Stimulated activated CD4-positive, alpha-beta T cell treated with anti-CD3 and anti-CD28 coated beads, Interleukin-1b, Interleukin-23, amount 100 ng/mL, for 24 hours (primary cell): ENCODE measurements at regions not wholly inside any gene's neighbourhood (a gene's known extent, or its start where the extent isn't known, plus 50 kb on each side); places are given as distances from the start of the nearest gene placed in this dataset.

ENCODE experiments used
- DNase-seq, 4 experiments: peaks; one replicate each; pipeline ENCODE4 v3.0.0-alpha.2; 2020; ENCODE audit warnings: low read depth in 4 of 4, low spot score in 1 of 4

GRCh38 chr6:103198386-103198785 is 1661.3 kb downstream of the HACE1 start:
- no peak for DNase-seq

GRCh38 chr6:103193413-103193812 is 1666.3 kb downstream of the HACE1 start:
- DNase-seq, result no peak

DNA sequence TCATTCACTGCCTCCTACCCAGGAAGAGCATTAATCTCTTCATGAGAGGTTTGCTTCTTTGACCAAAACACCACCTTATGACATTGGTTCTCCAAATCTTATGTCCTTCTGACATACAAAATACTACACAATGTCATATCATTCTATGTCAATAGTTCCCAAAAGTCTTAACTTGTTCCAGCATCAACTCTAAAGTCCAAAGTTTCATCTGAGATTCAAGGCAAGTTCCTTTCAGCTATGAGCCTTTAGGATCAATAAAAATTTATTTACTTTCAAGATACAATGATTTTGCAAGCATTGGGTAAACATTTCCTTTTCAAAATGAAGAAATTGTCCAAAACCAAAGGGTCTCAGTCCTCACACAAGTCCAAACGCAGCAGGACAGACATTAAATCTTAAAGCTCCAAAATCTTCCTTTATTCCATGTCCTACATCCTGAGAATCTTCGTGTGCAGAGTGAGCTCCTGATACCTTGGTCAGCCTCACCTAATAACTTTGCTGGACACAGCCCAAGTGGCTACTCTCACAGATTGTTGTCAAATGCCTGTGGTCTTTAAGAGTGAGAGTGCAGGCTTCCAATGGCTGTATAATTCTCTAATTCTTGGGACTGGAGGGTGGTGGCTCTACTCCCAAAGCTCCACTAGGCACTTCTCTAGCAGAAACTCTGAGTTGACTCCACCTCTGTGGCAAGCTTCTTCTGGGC is 1668.2 kb downstream of the HACE1 start:
- no peak for DNase-seq

GRCh38 chr6:103184776-103185175 is 1674.9 kb downstream of the HACE1 start:
- DNase-seq, result no peak

GRCh38 chr6:103183831-103184411 is 1675.8 kb downstream of the HACE1 start:
- no peak for DNase-seq

DNA sequence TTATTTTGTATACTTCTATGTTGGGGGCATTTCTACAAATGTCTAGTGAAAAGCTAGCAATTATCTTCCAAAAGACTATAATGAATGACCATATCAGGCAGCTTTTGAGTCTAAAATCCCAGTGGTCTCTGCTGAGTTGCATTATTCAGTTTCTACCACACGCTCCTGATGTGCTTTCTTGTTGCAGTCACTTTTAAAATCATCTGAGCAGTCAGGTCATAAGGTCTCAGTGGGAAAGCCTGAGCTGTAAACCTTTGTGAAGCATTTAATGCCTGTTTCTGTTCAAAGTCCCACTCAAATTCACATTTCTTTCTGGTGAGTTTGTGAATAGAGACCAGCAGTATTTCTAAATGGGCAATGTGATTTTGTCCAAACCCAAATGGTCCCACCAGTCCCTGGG is 1681.5 kb downstream of the HACE1 start:
- DNase-seq, result no peak

DNA sequence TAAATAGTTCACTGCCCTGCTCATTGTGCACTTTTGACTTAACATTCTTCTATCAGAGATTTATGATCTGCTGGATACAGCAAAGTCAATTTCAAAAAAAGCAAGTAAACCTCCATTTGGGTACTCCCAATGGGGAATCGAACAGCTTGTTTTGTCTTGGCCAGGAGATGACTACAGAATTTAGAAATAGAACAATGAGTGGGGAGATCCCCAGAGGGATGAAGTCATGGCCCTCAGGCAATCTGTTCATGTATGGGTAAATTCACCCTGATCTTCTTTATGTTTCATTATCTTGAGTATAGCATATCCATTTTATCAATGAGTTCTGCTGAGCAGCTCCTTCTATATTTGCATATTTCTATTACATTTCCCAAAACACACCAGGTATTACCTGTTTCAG is 1681.9 kb downstream of the HACE1 start:
- DNase-seq, result no peak

- no peak for DNase-seq
Measured at GRCh38 chr6:103175056-103175455, 1684.7 kb downstream of the HACE1 start.

DNA sequence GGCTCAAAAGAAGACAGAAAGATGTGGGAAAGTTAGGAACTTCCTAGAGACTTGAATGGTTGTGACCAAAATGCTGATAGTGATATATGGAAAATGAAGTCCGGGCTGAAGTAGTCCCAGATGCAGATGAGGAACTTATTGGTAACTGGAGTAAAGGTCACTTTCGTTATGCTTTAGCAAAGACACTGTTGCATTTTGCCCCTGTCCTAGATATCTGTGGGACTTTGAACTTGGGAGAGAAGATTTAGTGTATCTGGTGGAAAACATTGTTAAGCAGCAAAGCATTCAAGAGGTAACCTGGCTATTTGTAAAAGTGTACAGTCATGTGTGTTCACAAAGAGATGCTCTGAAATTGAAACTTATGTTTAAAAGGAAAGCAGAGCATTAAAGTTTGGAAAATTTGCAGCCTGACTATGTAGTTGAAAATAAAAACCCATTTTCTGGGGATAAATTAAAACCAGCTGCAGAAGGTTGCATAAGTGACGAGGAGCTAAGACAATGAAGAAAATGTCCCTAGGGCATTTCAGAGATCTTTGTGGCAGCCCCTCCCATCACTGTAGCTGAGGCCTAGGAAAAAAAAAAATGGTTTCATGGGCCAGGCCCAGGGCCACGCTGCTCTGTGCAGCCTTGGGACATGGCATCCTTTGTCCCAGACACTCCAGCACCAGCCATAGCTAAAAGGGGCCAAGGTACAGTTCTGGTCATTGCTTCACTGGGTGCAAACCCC is 1692.2 kb downstream of the HACE1 start:
- DNase-seq, result no peak

DNA sequence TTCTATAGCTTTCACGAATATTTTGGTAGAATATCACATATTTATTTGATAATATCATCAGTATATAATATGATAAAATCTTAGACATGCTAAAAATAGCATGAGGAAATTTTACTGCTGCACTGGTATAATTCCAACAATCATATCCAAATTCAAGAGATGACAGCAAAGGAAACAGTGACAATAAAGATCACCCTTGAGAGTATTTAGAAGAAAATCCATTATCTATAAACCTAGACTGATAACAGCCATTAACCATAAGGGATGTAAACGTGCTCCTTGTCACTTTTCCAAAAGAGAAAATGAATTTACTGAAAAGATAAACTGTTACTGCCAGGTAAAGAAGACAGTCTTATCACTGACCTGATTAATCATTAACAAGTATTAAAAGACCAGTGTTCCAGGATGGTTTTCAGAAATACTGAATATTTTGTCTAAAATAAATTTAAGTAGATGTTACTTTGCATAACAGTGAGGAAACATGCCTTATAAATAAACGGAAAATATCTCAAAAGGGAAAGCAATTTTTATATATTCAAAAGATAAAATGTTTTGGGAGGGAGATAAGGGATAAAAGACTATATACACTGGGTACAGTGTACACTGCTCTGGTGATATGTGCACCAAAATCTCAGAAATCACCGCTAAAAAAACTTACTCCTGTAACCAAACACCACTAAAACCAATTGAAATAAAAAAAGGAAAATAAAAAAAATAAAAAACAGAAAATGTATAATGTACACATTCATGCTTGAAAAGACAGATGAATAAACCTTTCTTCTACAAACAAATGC is 1704.7 kb downstream of the HACE1 start:
- DNase-seq, result no peak

DNA sequence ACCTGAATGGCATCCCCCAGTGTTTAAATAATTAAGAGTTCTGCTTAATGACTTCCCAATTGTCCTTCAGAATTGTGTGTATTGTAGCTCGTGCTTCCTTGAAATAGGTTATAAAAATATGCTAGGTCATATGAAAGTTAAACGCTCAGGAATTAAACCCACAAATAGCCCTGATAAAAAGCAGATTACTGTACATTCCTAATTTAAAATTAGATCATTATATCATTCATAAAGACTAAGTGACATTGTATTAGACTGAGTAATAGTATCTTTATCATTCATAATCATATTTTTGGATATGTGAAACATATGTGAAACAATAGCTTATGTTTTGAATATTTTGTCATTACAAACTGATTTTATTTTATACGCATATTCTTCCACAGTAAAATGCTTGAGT is 1706.7 kb downstream of the HACE1 start:
- DNase-seq, result no peak

DNA sequence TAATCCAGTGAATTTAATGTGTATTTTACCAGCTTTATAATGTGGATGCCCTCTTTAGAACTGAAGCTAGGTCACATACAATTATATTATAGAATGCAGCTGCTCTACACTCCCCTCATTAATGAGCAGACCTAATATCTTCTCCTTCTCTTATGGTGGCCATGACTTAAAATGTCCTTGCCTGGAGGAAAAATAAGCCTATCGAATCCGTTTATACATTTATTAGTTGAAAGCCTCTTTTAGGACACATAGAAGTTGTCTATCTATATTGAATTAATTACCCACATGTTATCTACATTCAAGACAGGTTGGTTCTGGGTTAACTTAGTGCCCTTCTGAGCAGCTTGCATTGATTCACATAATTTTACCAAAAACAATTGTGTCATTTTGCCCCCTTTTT is 1716.8 kb downstream of the HACE1 start:
- no peak for DNase-seq

DNA sequence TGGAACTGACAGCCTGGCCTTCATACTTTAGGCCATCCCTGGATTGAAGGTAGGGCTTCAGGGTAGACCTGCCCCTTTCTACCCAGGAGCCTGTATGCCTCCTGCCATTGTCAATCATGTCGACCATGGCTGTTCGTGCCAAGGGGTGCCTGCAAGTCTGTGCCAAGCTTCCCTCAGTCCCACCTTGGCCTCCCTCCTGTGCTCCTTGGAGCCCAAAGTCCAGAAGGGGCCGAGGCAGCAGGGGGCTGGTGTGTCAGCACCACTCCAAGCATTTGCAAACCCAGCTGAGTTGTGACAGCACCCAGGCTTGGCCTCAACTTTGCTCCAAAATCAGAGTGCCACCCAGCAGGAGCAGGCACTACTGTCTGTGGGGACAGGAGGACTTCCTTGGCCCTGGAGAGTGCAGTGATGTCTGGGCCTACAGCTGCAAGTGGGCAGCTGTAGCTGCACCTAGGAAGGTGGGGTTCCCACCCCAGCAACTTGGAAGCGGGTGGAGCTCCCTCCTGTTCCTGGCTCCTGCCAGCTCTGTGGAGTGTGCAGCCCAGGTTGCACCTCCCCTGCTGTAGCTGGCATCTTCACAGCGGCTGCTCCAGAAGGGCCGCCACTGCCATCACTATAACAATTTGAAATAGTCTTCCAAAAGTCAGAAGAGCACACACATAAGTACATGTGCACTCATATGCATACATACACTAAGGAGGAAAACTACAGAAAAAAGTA is 1719.3 kb downstream of the HACE1 start:
- no peak for DNase-seq

GRCh38 chr6:103139377-103139776 is 1720.3 kb downstream of the HACE1 start:
- DNase-seq, result no peak

DNA sequence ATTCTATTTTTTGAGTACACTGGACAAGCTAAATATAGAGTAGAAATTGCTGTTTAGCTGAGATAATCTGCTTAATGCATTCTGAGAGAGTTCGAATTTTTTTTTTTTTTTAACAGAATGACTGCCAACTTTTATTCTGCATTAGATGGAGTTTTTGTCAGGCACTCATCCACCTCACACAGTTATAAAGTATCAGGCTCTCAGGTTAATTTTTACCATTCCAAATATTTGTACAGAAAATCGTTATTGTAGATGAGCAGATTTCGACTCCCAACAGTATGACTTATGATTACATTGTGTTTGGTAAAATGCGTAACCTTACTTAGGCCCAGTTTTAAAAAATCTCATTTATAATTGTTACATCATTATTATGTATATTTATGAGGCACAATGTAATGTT is 1731.0 kb downstream of the GRIK2 start:
- DNase-seq, result no peak

GRCh38 chr6:103122766-103123601 is 1729.5 kb downstream of the GRIK2 start:
- no peak for DNase-seq

DNA sequence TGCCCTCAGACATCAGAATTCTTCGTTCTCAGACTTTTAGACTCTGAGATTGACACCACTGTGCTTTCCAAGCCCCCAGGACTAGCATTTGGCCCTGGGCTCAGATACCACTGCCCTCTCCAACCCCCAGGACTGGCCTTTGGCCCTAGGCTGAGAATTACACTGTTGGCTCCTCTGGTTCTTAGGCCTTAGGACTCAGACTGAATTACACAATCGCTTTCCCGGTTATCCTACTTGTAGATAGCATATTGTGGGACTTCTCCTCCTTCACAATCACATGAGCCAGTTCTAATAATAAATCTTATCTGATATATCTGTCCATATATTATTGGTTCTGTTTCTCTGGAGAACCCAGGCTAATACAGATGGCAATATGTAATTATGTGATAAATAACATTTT is 1725.5 kb downstream of the GRIK2 start:
- DNase-seq, result no peak

GRCh38 chr6:103114582-103114981 is 1721.1 kb downstream of the GRIK2 start:
- no peak for DNase-seq

- DNase-seq, result no peak
Measured at GRCh38 chr6:103113416-103113815, 1719.9 kb downstream of the GRIK2 start.

DNA sequence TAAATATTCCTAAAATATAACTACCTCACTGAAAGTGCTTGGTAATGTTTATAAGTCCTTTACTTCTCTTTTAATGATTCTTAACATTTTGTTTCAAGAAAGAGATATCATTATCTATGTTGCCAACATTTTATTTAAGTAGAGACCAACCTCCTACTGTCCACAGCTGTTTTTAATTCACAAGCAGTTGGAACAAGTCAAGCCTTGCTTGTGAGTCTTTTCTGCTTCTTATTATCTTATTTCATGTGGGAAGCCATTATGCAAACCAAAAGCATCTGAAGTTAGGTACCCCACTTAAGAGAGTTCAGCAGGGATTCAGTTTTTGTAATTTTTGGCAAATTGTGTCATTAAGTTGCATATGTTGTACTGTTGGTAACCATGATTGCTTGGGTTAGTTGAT is 1714.5 kb downstream of the GRIK2 start:
- no peak for DNase-seq
